ENCODE measurements at regions not wholly inside any gene's neighbourhood (a gene's known extent, or its start where the extent isn't known, plus 50 kb on each side); places are given as distances from the start of the nearest gene placed in this dataset.

GRCh38 chr17:33803686-33804085, 451.4 kb upstream of the CCL2 start:
- TF ChIP-seq FOXO1 (CRISPR knock-in tag; IDR thresholded peaks at IDR 0.05), result no peak
- TF ChIP-seq SNRNP70 (IDR thresholded peaks at IDR 0.05; ENCODE audit: low read depth, low read length), result no peak
- no peak for TF ChIP-seq ZZZ3 (CRISPR knock-in tag; IDR thresholded peaks at IDR 0.05; ENCODE audit: borderline replicate concordance)
- no peak for TF ChIP-seq MAZ (IDR thresholded peaks at IDR 0.05; ENCODE audit: borderline replicate concordance, low read depth, low read length)
- TF ChIP-seq MAZ (CRISPR knock-in tag; IDR thresholded peaks at IDR 0.05; ENCODE audit: low read depth), result no peak
- intact Hi-C loops (cut with micrococcal nuclease; ENCODE audit: unreplicated experiment) (no loop called here), in situ Hi-C loops (cut with HindIII; ENCODE audit: extremely low pct_ligation_motif_present, low pct_unique_long_range_greater_than_20kb) (no loop called here)
- Histone ChIP-seq H3K4me2 (ENCODE audit: low read depth, low read length) (no peak overlapping the region), H3K27ac (ENCODE audit: extremely low read length, insufficient read depth, low read length) (no peak overlapping the region), H3K9ac (ENCODE audit: insufficient read depth, low read depth, low read length) (no peak overlapping the region), H3K36me3 (replicated peaks in 1 of 2; ENCODE audit: control insufficient read depth in 1 of 2, insufficient read depth in 2 of 2, low read length in 2 of 2) (no peaks in the 10 kb centered on the region), H4K20me1 (ENCODE audit: insufficient read depth, low read length) (no peaks in the 10 kb centered on the region), H3K4me3 (replicated peaks in 1 of 3; ENCODE audit: insufficient read depth in 1 of 3, low read depth in 2 of 3, low read length in 3 of 3) (no peak overlapping the region), H3K9me3 (ENCODE audit: low read length) (no peaks in the 10 kb centered on the region), H3K4me1 (ENCODE audit: insufficient read depth, low read length) (no peaks in the 10 kb centered on the region), H3K27me3 (ENCODE audit: control insufficient read depth in 1 of 2, insufficient read depth in 2 of 2, low read length in 2 of 2) (no peaks in the 10 kb centered on the region), H2AFZ (ENCODE audit: low read length) (no peak overlapping the region), H3K79me2 (ENCODE audit: insufficient read depth, low read length) (no peaks in the 10 kb centered on the region)
- ChIA-PET POLR2A (no interaction called here), CTCF (ENCODE audit: low intra/inter-chr PET ratio, low total read pairs) (no interaction called here)
- WGBS (ENCODE audit: low lambda C conversion rate), result 5% methylated on average over 2 of the region's 2 CpGs
- FAIRE-seq (no peak), DNase-seq (ENCODE audit: low spot score) (no peak), ATAC-seq (no peak)
- no TSS peak for BruUV-seq (replicated peaks)

GRCh38 chr17:33804401-33804800, 450.7 kb upstream of the CCL2 start:
- Histone ChIP-seq H3K4me1 (ENCODE audit: insufficient read depth, low read length) (no peaks in the 10 kb centered on the region), H3K4me3 (replicated peaks in 1 of 3; ENCODE audit: insufficient read depth in 1 of 3, low read depth in 2 of 3, low read length in 3 of 3) (no peak overlapping the region), H3K27ac (ENCODE audit: extremely low read length, insufficient read depth, low read length) (no peak overlapping the region), H4K20me1 (ENCODE audit: insufficient read depth, low read length) (no peaks in the 10 kb centered on the region), H3K9me3 (ENCODE audit: low read length) (no peaks in the 10 kb centered on the region), H3K27me3 (ENCODE audit: control insufficient read depth in 1 of 2, insufficient read depth in 2 of 2, low read length in 2 of 2) (no peaks in the 10 kb centered on the region), H2AFZ (ENCODE audit: low read length) (no peak overlapping the region), H3K79me2 (ENCODE audit: insufficient read depth, low read length) (no peaks in the 10 kb centered on the region), H3K9ac (ENCODE audit: insufficient read depth, low read depth, low read length) (no peak overlapping the region), H3K36me3 (replicated peaks in 1 of 2; ENCODE audit: control insufficient read depth in 1 of 2, insufficient read depth in 2 of 2, low read length in 2 of 2) (no peaks in the 10 kb centered on the region), H3K4me2 (ENCODE audit: low read depth, low read length) (no peak overlapping the region)
- BruUV-seq (replicated peaks), result no TSS peak
- ChIA-PET CTCF (ENCODE audit: low intra/inter-chr PET ratio, low total read pairs) (no interaction called here), POLR2A (no interaction called here)
- no peak for FAIRE-seq
- intact Hi-C loops (cut with micrococcal nuclease; ENCODE audit: unreplicated experiment) (no loop called here), in situ Hi-C loops (cut with HindIII; ENCODE audit: extremely low pct_ligation_motif_present, low pct_unique_long_range_greater_than_20kb) (no loop called here)
- no peak for ATAC-seq
- WGBS (ENCODE audit: low lambda C conversion rate), result 7% methylated on average over 4 of the region's 4 CpGs
- DNase-seq (ENCODE audit: low spot score), result no peak
- no peak for TF ChIP-seq TCF12 (IDR thresholded peaks at IDR 0.05)
- no peak for TF ChIP-seq TCF12 (CRISPR knock-in tag; IDR thresholded peaks at IDR 0.05)
- TF ChIP-seq ZNF432 (CRISPR knock-in tag; IDR thresholded peaks at IDR 0.05; ENCODE audit: borderline replicate concordance), result no peak
- TF ChIP-seq, protein P1, sequence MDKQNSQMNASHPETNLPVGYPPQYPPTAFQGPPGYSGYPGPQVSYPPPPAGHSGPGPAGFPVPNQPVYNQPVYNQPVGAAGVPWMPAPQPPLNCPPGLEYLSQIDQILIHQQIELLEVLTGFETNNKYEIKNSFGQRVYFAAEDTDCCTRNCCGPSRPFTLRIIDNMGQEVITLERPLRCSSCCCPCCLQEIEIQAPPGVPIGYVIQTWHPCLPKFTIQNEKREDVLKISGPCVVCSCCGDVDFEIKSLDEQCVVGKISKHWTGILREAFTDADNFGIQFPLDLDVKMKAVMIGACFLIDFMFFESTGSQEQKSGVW (CRISPR knock-in tag; IDR thresholded peaks at IDR 0.05; ENCODE audit: borderline replicate concordance), result no peak
- no peak for TF ChIP-seq STAT5B (CRISPR knock-in tag; IDR thresholded peaks at IDR 0.05)
- no peak for TF ChIP-seq ZSCAN30 (CRISPR knock-in tag; IDR thresholded peaks at IDR 0.05)
- TF ChIP-seq ZFAT (CRISPR knock-in tag; conservative IDR thresholded peaks at IDR 0.05), result no peak
- TF ChIP-seq ZKSCAN1 (IDR thresholded peaks at IDR 0.05; ENCODE audit: low read length), result no peak
- no peak for TF ChIP-seq ZNF253 (CRISPR knock-in tag; IDR thresholded peaks at IDR 0.05; ENCODE audit: borderline replicate concordance)
- no peak for TF ChIP-seq SKI (IDR thresholded peaks at IDR 0.05; ENCODE audit: partially characterized antibody)
- TF ChIP-seq TAF15 (IDR thresholded peaks at IDR 0.05; ENCODE audit: low read depth, low read length, poor library complexity, severe bottlenecking), result no peak
- TF ChIP-seq HMGXB3 (CRISPR knock-in tag; IDR thresholded peaks at IDR 0.05; ENCODE audit: borderline replicate concordance), result no peak

All from HepG2 (cell line).